ENCODE measurements at regions not wholly inside any gene's neighbourhood (a gene's known extent, or its start where the extent isn't known, plus 50 kb on each side); places are given as distances from the start of the nearest gene placed in this dataset.

GRCh38 chr14:97010491-97011160, 213.4 kb downstream of the VRK1 start:
- TF ChIP-seq CTCF (IDR thresholded peaks at IDR 0.05) (no peak), POLR2A (IDR thresholded peaks at IDR 0.05; ENCODE audit: low read depth) (no peak), POLR2AphosphoS5 (IDR thresholded peaks at IDR 0.05) (no peak), EP300 (IDR thresholded peaks at IDR 0.05) (no peak)
